ENCODE measurements at regions not wholly inside any gene's neighbourhood (a gene's known extent, or its start where the extent isn't known, plus 50 kb on each side); places are given as distances from the start of the nearest gene placed in this dataset.
"Not testable (repeated sequence)": the region's sequence is repeated elsewhere in the genome, so short reads cannot be mapped to it uniquely, and the experiment has no call there.

GRCh38 chr20:30295967-30296366 is 961.5 kb upstream of the DEFB115 start:
- DNase-seq (ENCODE audit: low spot score) = not testable (repeated sequence)

- not testable (repeated sequence) for DNase-seq (ENCODE audit: low spot score)
Observed at GRCh38 chr20:30297878-30298595, 959.4 kb upstream of the DEFB115 start.

GRCh38 chr20:30300220-30300642 is 957.2 kb upstream of the DEFB115 start:
- not testable (repeated sequence) for DNase-seq (ENCODE audit: low spot score)

GRCh38 chr20:30302786-30303185 is 954.7 kb upstream of the DEFB115 start:
- DNase-seq (ENCODE audit: low spot score) = not testable (repeated sequence)

- not testable (repeated sequence) for DNase-seq (ENCODE audit: low spot score)
Observed at GRCh38 chr20:30309938-30310337, 947.5 kb upstream of the DEFB115 start.

DNA sequence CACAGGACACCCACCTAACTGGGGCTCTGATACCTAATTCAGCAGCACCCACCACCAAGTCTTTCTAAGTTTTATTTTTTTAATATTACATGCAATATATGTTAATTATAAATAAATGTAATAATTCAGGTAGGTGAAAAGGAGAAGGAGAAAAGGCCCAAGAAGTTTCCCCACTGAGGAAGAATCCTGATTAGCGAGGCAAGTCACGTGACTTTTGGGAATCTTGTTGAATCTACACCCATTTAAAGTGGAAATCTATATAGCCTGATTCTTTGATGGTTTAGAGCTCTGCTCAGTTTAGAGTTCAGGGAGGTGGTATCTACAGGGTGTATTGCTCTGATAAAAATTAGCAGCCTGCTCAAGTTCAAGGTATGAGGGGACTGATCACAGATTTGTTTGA is 947.1 kb upstream of the DEFB115 start:
- not testable (repeated sequence) for DNase-seq (ENCODE audit: low spot score)

GRCh38 chr20:30312220-30312619 is 945.2 kb upstream of the DEFB115 start:
- DNase-seq (ENCODE audit: low spot score) = not testable (repeated sequence)

DNA sequence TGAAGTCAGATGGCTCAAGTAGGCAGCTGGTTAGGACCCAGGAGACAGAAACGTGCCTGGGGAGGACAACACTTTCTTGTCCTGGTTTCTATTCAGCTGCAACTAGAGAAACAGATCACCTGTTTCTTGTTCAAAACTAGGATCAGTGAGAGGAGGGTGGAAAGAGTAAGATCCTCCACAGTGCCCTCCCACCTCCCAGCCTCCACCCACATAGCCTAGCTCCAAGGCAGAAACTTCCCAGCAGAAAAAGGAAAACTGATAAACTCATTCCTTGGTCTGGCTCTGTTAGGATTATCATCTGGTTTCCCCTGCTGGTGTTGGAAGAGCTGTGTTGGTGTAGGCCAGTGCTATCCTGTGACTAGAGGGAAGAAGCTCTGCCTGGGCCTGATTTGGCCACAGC is 943.8 kb upstream of the DEFB115 start:
- not testable (repeated sequence) for DNase-seq (ENCODE audit: low spot score)

- not testable (repeated sequence) for DNase-seq (ENCODE audit: low spot score)
Observed at GRCh38 chr20:30316063-30316462, 941.4 kb upstream of the DEFB115 start.

DNA sequence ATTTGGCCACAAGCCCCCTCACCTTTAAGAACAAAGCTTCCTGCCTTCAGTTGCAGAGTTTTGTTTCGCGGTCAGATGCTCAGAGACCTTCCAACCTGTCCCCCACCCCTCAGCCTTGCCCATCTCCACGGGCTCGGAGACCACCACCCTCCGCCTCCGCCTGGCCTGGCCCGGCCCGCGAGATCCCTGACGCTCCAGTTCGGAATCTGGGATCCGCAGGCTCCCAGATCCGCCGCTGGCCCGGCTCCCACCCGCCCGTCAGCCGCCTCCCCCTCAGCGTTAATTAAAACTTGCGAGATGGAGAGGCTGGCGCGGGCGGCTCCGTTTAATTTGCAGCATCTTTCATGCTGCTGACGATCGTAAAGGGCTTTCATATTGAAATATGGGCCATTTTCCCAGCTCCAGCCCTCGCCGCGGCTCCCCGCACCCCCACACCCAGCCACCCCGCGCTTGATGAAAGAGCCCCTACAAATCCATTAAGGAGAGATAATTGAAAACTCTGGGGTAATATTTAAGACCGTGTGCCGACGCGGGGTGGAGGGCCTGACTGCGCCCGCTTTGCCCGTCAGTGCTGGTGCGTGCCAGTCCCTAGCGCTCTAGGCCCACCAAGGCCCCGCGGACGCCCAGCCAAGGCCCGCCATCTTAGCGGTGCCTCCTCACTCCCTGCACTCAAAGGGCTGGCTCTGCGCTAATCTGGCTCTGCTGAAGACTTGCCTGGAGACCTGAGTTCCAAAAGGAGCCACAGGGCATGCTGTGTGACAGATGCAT is 940.7 kb upstream of the DEFB115 start:
- DNase-seq (ENCODE audit: low spot score) = not testable (repeated sequence)

DNA sequence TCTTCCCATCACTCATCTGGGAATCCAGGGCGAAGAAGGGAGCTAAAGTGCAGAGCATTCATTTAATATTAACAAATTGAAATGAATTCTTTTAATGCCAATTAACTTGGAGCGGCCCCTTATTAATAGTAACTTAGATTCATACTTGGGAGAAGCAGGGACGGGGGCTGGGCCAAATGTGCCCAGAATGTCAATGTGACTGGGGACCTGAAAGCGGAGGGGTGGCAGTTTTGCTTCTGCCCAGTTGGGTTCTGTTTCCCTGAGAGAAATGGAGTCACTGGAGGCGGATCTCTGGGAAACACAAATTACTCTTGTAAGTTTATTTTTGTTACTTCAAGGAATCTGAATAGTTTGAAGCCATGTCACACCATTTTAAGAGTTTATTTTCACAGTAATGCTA is 923.7 kb upstream of the DEFB115 start:
- DNase-seq (ENCODE audit: low spot score) = not testable (repeated sequence)

DNA sequence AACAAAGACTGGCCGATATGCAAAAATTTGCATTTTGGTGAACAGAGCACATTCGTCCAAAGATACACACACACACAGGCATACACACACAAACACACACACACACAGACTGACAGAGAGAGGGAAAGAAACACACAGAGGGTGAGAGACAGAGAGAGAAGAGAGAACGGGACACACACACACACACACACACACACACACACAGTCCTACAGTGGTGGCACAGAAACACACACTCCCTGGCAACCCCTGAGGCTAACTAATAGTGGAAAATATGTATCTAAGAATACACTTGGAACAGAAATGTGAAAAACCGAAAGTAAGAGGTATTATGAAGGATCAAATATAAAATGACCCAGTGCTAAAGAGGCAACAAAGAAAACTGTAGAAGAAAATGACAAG is 919.9 kb upstream of the DEFB115 start:
- DNase-seq (ENCODE audit: low spot score) = not testable (repeated sequence)

DNA sequence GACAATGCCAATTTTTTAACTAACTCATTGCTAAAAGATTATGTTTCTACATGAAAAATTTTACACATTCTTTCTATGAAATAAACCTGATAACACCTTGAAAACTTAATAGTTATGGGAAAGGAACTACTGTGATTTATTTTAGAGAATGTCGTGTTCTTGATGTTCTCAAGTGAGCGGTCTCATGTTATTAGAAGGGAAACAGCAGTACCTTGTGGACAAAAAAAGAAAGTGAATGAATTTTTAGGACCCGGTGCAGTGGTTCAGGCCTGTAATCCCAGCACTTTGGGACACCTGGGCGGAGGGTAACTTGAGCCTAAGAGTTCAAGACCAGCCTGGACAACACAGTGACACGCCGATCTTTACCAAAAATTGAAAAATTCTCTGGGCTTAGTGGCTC is 908.5 kb upstream of the DEFB115 start:
- DNase-seq (ENCODE audit: low spot score) = not testable (repeated sequence)

- DNase-seq (ENCODE audit: low spot score) = not testable (repeated sequence)
Observed at GRCh38 chr20:30356854-30357467, 900.5 kb upstream of the DEFB115 start.

- not testable (repeated sequence) for DNase-seq (ENCODE audit: low spot score)
Observed at GRCh38 chr20:30361756-30362155, 895.7 kb upstream of the DEFB115 start.

- DNase-seq (ENCODE audit: low spot score) = not testable (repeated sequence)
Observed at GRCh38 chr20:30376430-30376766, 881.1 kb upstream of the DEFB115 start.

- DNase-seq (ENCODE audit: low spot score) = peak; percentile 86
Observed at GRCh38 chr20:30376767-30377658, 880.5 kb upstream of the DEFB115 start.

GRCh38 chr20:30378317-30378716 is 879.1 kb upstream of the DEFB115 start:
- not testable (repeated sequence) for DNase-seq (ENCODE audit: low spot score)

DNA sequence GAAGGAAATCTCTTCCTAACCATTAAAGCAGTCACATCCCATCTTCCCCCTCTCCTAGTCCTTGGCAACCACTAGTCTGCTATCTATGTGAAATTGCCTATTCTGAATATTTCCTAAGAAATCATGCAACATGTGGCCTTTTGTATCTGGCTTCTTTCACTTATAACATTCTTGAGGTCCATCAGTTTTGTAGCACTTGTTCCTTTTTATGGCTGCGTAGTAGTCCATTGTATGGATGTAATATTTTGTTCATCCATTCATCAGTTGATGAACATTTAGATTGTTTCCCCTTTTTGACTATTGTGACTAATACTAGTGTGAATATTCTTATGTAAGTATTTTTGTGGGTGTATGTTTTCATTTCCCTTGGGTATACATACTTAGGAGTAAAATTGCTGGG is 878.7 kb upstream of the DEFB115 start:
- DNase-seq (ENCODE audit: low spot score) = not testable (repeated sequence)

DNA sequence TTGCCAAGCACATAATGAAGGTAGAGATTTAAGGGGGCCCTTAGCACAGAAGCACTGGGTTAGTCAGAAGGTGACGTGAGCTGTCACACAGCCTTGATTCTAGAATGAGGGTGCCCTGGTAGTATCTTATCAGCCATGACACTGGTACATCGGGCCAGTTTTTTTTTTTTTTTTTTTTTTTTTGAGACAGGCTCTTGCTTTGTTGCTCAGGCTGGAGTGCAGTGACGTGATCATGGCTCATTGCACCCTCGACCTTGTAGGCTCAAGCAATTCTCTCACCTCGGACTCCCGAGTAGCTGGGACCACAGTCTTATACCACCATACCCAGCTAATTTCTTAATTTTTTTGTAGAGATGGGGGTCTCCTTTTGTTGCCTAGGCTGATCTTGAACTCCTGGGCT is 872.6 kb upstream of the DEFB115 start:
- DNase-seq (ENCODE audit: low spot score) = not testable (repeated sequence)

GRCh38 chr20:30386099-30386498 is 871.4 kb upstream of the DEFB115 start:
- not testable (repeated sequence) for DNase-seq (ENCODE audit: low spot score)

DNA sequence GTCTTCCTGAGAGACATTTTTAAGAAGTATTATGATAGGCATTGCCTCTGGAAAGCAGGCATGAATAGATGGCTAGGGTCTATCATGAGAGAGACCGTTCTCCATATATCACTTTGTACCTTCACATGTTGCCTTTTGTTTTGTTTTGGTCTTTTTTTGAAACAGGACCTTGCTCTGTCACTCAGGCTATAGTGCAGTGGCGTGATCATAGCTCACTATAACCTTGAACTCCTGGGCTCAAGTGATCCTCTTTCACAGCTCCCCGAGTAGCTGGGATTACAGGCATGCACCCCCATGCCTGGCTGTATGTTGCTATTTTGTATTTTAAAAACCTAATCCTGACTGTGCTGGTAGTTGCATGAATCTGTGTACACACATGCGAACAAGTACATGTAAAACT is 869.6 kb upstream of the DEFB115 start:
- not testable (repeated sequence) for DNase-seq (ENCODE audit: low spot score)

Data from AG08395 (cell line).